Endothelial cell of umbilical vein (primary cell): ENCODE measurements at regions not wholly inside any gene's neighbourhood (a gene's known extent, or its start where the extent isn't known, plus 50 kb on each side); places are given as distances from the start of the nearest gene placed in this dataset.

Experiments
- BruUV-seq: library from RNA; stranded (reverse); fragments of 400-500 nt; replicated peaks from 2 replicates; lab custom pipeline; 2021; lab: Mats Ljungman, UMichigan
- CTCF ChIA-PET: fragments of 300-600, 350-600 bp; sonication (Branson Sonifier 250); formaldehyde crosslinking; loops from one replicate; lab custom pipeline; 2021; ENCODE audit warnings: antibody characterized with exemption, inconsistent platforms; lab: Charles Lee
- POLR2A ChIA-PET: fragments of 300-600, 350-600 bp; sonication (Branson Sonifier 250); formaldehyde crosslinking; loops from one replicate; lab custom pipeline; 2021; ENCODE audit warnings: antibody characterized with exemption, inconsistent platforms; lab: Charles Lee
- DNase-seq: peaks from one replicate; pipeline ENCODE4 v3.0.0-alpha.2; 2011; ENCODE audit warnings: low read depth, low spot score
- FAIRE-seq: peaks from 2 replicates; lab custom pipeline; 2011; peaks lifted over from hg19 to GRCh38; lab: Jason Lieb, UNC
- H2AFZ ChIP-seq: 2 replicates; pipeline ENCODE4 v1.6.0; 2012; ENCODE audit warnings: low read depth, low read length, control low read depth, inconsistent platforms
- H3K27ac ChIP-seq: 2 replicates; pipeline ENCODE4 v1.5.1; 2011; ENCODE audit warnings: low read depth, mild to moderate bottlenecking, control low read depth, low read length, moderate library complexity; ENCODE audit not compliant: insufficient read depth
- H3K27me3 ChIP-seq, 2 experiments: 2 replicates each; pipeline versions ENCODE4 v1.6.0 to v1.6.1; 2011; ENCODE audit warnings: low read length in 2 of 2, mixed read lengths in 1 of 2; ENCODE audit not compliant: control insufficient read depth in 2 of 2, insufficient read depth in 2 of 2
- H3K36me3 ChIP-seq, 2 experiments: 2 replicates in 1 of 2; 3 replicates in 1 of 2; pipeline ENCODE4 v1.5.1; 2011; ENCODE audit warnings: low read length in 2 of 2, mild to moderate bottlenecking in 1 of 2, moderate library complexity in 1 of 2; ENCODE audit not compliant: control insufficient read depth in 2 of 2, insufficient read depth in 2 of 2; ENCODE audit errors: extremely low read depth in 1 of 2
- H3K4me1 ChIP-seq: 3 replicates; pipeline ENCODE4 v1.5.1; 2011; ENCODE audit warnings: mild to moderate bottlenecking, low read length; ENCODE audit not compliant: control insufficient read depth, insufficient read depth; ENCODE audit errors: extremely low read depth
- H3K4me2 ChIP-seq: 2 replicates; pipeline ENCODE4 v1.6.1; 2011; ENCODE audit warnings: low read length, control low read depth, mixed read lengths; ENCODE audit not compliant: insufficient read depth
- H3K4me3 ChIP-seq, 3 experiments: fragments of 200-600 bp in 1 of 3; sonication (generic), shearing (Covaris generic) in 1 of 3; replicated peaks in 1 of 3; 2 replicates each; pipeline ENCODE4 v1.5.1; 2011 to 2016; ENCODE audit warnings: control low read depth in 3 of 3, low read length in 3 of 3, mild to moderate bottlenecking in 2 of 3, inconsistent platforms in 1 of 3, low read depth in 1 of 3, moderate library complexity in 1 of 3; ENCODE audit not compliant: insufficient read depth in 1 of 3
- H3K79me2 ChIP-seq: 2 replicates; pipeline ENCODE4 v1.6.0; 2012; ENCODE audit warnings: low read length, inconsistent platforms; ENCODE audit not compliant: control insufficient read depth, insufficient read depth
- H3K9ac ChIP-seq: replicated peaks from 2 replicates; pipeline ENCODE3; 2011; ENCODE audit warnings: low read length, control low read depth; ENCODE audit not compliant: insufficient read depth; ENCODE audit errors: extremely low read depth
- H3K9me1 ChIP-seq: replicated peaks from 3 replicates; pipeline ENCODE4 v1.6.0; 2011; ENCODE audit warnings: mild to moderate bottlenecking, low read length; ENCODE audit not compliant: control insufficient read depth, insufficient read depth; ENCODE audit errors: extremely low read depth
- H3K9me3 ChIP-seq: replicated peaks from 2 replicates; pipeline ENCODE4 v1.5.1; 2012; ENCODE audit warnings: low read length, inconsistent platforms; ENCODE audit not compliant: control insufficient read depth, insufficient read depth
- H4K20me1 ChIP-seq: replicated peaks from 2 replicates; pipeline ENCODE3; 2011; ENCODE audit warnings: mild to moderate bottlenecking, low read length; ENCODE audit not compliant: control insufficient read depth, insufficient read depth; ENCODE audit errors: extremely low read depth
- EZH2 ChIP-seq: IDR thresholded peaks from 2 replicates; pipeline ENCODE4 v1.6.1; 2012; ENCODE audit warnings: borderline replicate concordance, low read depth, mild to moderate bottlenecking, moderate library complexity, low read length, inconsistent platforms; ENCODE audit not compliant: severe bottlenecking
- FOS ChIP-seq: IDR thresholded peaks from 2 replicates; pipeline ENCODE4 v1.6.1; 2011; ENCODE audit warnings: mild to moderate bottlenecking, low read length, moderate library complexity, borderline replicate concordance; ENCODE audit not compliant: insufficient read depth
- GATA2 ChIP-seq: IDR thresholded peaks from 2 replicates; pipeline ENCODE4 v1.7.0; 2011; ENCODE audit warnings: low read depth, mild to moderate bottlenecking, moderate library complexity, mixed read lengths, low read length; ENCODE audit not compliant: insufficient read length, insufficient read depth
- JUN ChIP-seq: IDR thresholded peaks from 2 replicates; pipeline ENCODE4 v1.6.1; 2011; ENCODE audit warnings: borderline replicate concordance, low read depth; ENCODE audit not compliant: insufficient read length, insufficient read depth
- MYC ChIP-seq: IDR thresholded peaks from one replicate; pipeline ENCODE4 v1.6.1; 2011; ENCODE audit warnings: mild to moderate bottlenecking, low read depth, low read length
- POLR2A ChIP-seq: IDR thresholded peaks from 2 replicates; pipeline ENCODE4 v1.6.1; 2012; ENCODE audit warnings: low read depth, mild to moderate bottlenecking, control low read depth, low read length
- POLR2AphosphoS5 ChIP-seq: IDR thresholded peaks from 2 replicates; pipeline ENCODE4 v1.6.1; 2012; ENCODE audit warnings: low read depth, mild to moderate bottlenecking, control low read depth, low read length, moderate library complexity; ENCODE audit not compliant: insufficient read depth
- dilution Hi-C: fragments of 300-500 bp; cut with MboI; formaldehyde crosslinking; loops from one replicate; pipeline ENCODE4 v1.15.0; 2019; ENCODE audit warnings: low sequenced_read_pairs; ENCODE audit not compliant: extremely low pct_ligation_motif_present
- intact Hi-C: fragments of 100-400 bp; cut with micrococcal nuclease; formaldehyde crosslinking; loops from one replicate; pipeline ENCODE4 v1.10.0; 2022
- TF ChIP-seq, protein P1 (sequence below): IDR thresholded peaks from 2 replicates; pipeline ENCODE4 v1.6.1; 2011; ENCODE audit not compliant: insufficient read depth, insufficient read length
- TF ChIP-seq, protein P2 (sequence below), 2 donors: IDR thresholded peaks; 1 replicate in 1 of 2; 2 replicates in 1 of 2; pipeline ENCODE4 v1.5.1; 2011; ENCODE audit warnings: low read length in 2 of 2, mild to moderate bottlenecking in 2 of 2, moderate library complexity in 2 of 2, control low read depth in 1 of 2, inconsistent platforms in 1 of 2, low read depth in 1 of 2; ENCODE audit not compliant: insufficient read depth in 1 of 2; ENCODE audit errors: extremely low read depth in 1 of 2

DNA sequence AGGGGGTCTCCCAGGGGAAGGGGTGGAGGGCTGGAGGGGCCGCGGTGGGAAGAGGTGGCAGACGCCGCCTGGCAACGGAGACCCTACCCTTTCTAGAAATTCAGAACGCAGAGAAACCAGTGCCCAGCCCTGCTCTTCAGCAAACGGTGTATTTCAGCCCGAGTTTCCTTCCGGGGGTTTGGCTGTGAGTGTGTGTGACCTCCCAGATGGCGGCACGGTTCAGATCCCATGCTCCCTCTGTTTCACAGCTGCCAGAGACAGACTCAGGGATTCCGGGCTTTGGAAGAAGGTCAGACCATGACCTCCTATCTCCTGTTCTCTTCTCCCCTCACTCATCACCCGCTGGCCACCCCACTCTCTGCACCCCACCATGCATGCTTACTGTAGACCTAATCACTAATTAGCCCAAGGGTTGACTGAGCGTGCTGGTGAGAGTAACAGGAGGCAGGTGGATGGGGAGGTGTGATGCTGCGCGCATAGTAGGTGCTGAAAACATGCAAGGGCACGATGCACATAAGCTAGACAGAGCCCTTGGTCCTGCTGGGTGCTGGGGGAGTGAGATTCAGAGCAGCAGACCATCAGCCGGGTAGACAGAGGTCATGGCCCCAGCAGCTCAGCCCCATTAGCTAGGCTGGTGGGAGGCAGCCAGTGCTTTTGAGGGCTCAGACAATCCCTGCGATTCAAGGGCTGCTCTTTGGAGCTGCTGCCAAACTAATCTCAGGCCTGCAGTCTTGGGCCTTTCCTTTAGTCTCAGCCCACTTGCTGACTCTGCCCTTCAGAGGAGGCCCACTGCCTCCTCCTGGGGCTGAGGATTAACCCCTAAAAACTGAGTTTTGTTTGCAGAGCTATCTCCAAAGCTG lies 256.5 kb upstream of the CADM1 start:
- Histone ChIP-seq H3K9me1 (no peaks in the 10 kb centered on the region), H3K79me2 (no peaks in the 10 kb centered on the region), H3K27ac (no peak overlapping the region), H3K9ac (no peak overlapping the region), H3K4me2 (no peak overlapping the region), H3K9me3 (peaks cover 2% of the 10 kb centered on the region), H2AFZ (no peak overlapping the region), H4K20me1 (no peaks in the 10 kb centered on the region), H3K27me3 (no peaks in the 10 kb centered on the region), H3K36me3 (no peaks in the 10 kb centered on the region), H3K4me3 (no peak overlapping the region), H3K4me1 (no peaks in the 10 kb centered on the region)
- ChIA-PET POLR2A (no interaction called here), CTCF (no interaction called here)
- no TSS peak for BruUV-seq
- no peak for FAIRE-seq
- no peak for DNase-seq
- TF ChIP-seq EZH2: no peak
- TF ChIP-seq, protein P1, sequence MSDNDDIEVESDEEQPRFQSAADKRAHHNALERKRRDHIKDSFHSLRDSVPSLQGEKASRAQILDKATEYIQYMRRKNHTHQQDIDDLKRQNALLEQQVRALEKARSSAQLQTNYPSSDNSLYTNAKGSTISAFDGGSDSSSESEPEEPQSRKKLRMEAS: no peak
- no peak for TF ChIP-seq POLR2AphosphoS5
- no peak for TF ChIP-seq FOS
- no peak for TF ChIP-seq MYC
- TF ChIP-seq GATA2: no peak
- TF ChIP-seq, protein P2, sequence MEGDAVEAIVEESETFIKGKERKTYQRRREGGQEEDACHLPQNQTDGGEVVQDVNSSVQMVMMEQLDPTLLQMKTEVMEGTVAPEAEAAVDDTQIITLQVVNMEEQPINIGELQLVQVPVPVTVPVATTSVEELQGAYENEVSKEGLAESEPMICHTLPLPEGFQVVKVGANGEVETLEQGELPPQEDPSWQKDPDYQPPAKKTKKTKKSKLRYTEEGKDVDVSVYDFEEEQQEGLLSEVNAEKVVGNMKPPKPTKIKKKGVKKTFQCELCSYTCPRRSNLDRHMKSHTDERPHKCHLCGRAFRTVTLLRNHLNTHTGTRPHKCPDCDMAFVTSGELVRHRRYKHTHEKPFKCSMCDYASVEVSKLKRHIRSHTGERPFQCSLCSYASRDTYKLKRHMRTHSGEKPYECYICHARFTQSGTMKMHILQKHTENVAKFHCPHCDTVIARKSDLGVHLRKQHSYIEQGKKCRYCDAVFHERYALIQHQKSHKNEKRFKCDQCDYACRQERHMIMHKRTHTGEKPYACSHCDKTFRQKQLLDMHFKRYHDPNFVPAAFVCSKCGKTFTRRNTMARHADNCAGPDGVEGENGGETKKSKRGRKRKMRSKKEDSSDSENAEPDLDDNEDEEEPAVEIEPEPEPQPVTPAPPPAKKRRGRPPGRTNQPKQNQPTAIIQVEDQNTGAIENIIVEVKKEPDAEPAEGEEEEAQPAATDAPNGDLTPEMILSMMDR (IDR thresholded peaks at IDR 0.05; ENCODE audit: extremely low read depth in 1 of 2, insufficient read depth in 1 of 2, low read depth in 1 of 2, low read length in 2 of 2): no peak
- no peak for TF ChIP-seq JUN
- no peak for TF ChIP-seq POLR2A
- dilution Hi-C loops: no loop called here
- intact Hi-C loops: no loop called here
